GM19452 (cell line): ENCODE measurements at regions not wholly inside any gene's neighbourhood (a gene's known extent, or its start where the extent isn't known, plus 50 kb on each side); places are given as distances from the start of the nearest gene placed in this dataset.
"Not testable (repeated sequence)": the region's sequence is repeated elsewhere in the genome, so short reads cannot be mapped to it uniquely, and the experiment has no call there.

Experiments used
- ATAC-seq: cut with Tn5 transposase; IDR thresholded peaks from one replicate; pipeline ENCODE4 v1.9.1; 2021; ENCODE audit not compliant: unreplicated experiment

- no peak for ATAC-seq
These were observed 183.2 kb upstream of the ZNF217 start for GRCh38 chr20:53776858-53777257.

GRCh38 chr20:53774461-53775203 is 181.0 kb upstream of the ZNF217 start:
- ATAC-seq, result no peak

GRCh38 chr20:53773792-53774401 is 180.3 kb upstream of the ZNF217 start:
- ATAC-seq, result no peak

- not testable (repeated sequence) for ATAC-seq
These were observed 179.6 kb upstream of the ZNF217 start for GRCh38 chr20:53773066-53773791.

- ATAC-seq, result no peak
These were observed 175.4 kb upstream of the ZNF217 start for GRCh38 chr20:53769041-53769440.

GRCh38 chr20:53768329-53768728 is 174.7 kb upstream of the ZNF217 start:
- ATAC-seq, result no peak

- no peak for ATAC-seq
These were observed 173.7 kb upstream of the ZNF217 start for GRCh38 chr20:53767206-53767930.

GRCh38 chr20:53764415-53764800 is 170.8 kb upstream of the ZNF217 start:
- ATAC-seq, result no peak

- no peak for ATAC-seq
These were observed 170.2 kb upstream of the ZNF217 start for GRCh38 chr20:53763707-53764414.

- not testable (repeated sequence) for ATAC-seq
These were observed 168.8 kb upstream of the ZNF217 start for GRCh38 chr20:53762423-53762798.

- peak; percentile 53 for ATAC-seq
These were observed 166.4 kb upstream of the ZNF217 start for GRCh38 chr20:53760025-53760441.

GRCh38 chr20:53757472-53757913 is 163.9 kb upstream of the ZNF217 start:
- ATAC-seq, result no peak

GRCh38 chr20:53755733-53756531 is 162.3 kb upstream of the ZNF217 start:
- ATAC-seq, result no peak

GRCh38 chr20:53753880-53754459 is 160.3 kb upstream of the ZNF217 start:
- ATAC-seq, result no peak

GRCh38 chr20:53752971-53753879 is 159.6 kb upstream of the ZNF217 start:
- ATAC-seq, result no peak

GRCh38 chr20:53752583-53752970 is 158.9 kb upstream of the ZNF217 start:
- no peak for ATAC-seq

GRCh38 chr20:53751620-53752318 is 158.1 kb upstream of the ZNF217 start:
- ATAC-seq, result no peak
